Skeletal muscle tissue (tissue), 3 donors: ENCODE measurements at regions not wholly inside any gene's neighbourhood (a gene's known extent, or its start where the extent isn't known, plus 50 kb on each side); places are given as distances from the start of the nearest gene placed in this dataset.
A peak's percentile ranks its signal among the peaks of the same experiment; 100 is the strongest.

Experiments used
- H3K27ac ChIP-seq: one replicate; pipeline ENCODE4 v1.7.0; 2013; ENCODE audit warnings: mild to moderate bottlenecking, low read depth, low read length, inconsistent platforms
- H3K27me3 ChIP-seq, 3 donors: one replicate each; pipeline ENCODE4 v1.7.0; 2013; ENCODE audit warnings: low read length in 3 of 3; ENCODE audit not compliant: control insufficient read depth in 3 of 3, insufficient read depth in 3 of 3
- H3K36me3 ChIP-seq, 3 donors: one replicate each; pipeline ENCODE4 v1.7.0; 2013; ENCODE audit warnings: low read length in 3 of 3; ENCODE audit not compliant: control insufficient read depth in 3 of 3, insufficient read depth in 3 of 3
- H3K4me1 ChIP-seq, 3 donors: one replicate each; pipeline ENCODE4 v1.7.0; 2013; ENCODE audit warnings: low read length in 3 of 3, mild to moderate bottlenecking in 3 of 3; ENCODE audit not compliant: control insufficient read depth in 3 of 3, insufficient read depth in 3 of 3
- H3K4me3 ChIP-seq, 3 donors: one replicate each; pipeline ENCODE4 v1.7.0; 2013; ENCODE audit warnings: low read length in 3 of 3
- H3K9ac ChIP-seq, 3 donors: one replicate each; pipeline ENCODE4 v1.7.0; 2013; ENCODE audit warnings: low read length in 3 of 3, mild to moderate bottlenecking in 3 of 3, moderate library complexity in 2 of 3, low read depth in 1 of 3
- H3K9me3 ChIP-seq, 3 donors: one replicate each; pipeline ENCODE4 v1.7.0; 2013; ENCODE audit warnings: low read length in 3 of 3; ENCODE audit not compliant: control insufficient read depth in 3 of 3
- donor health status: Osteomylitis.

- Histone ChIP-seq H3K27ac (no peak overlapping the region), H3K36me3 (no peaks in the 10 kb centered on the region), H3K4me3 (no peak overlapping the region), H3K27me3 (no peaks in the 10 kb centered on the region), H3K9me3 (no peaks in the 10 kb centered on the region), H3K9ac (no peak overlapping the region), H3K4me1 (no peaks in the 10 kb centered on the region)
These were observed 513.1 kb downstream of the KCNH5 start for GRCh38 chr14:62532181-62532580.

- Histone ChIP-seq H3K9ac (no peak overlapping the region), H3K4me1 (no peaks in the 10 kb centered on the region), H3K36me3 (no peaks in the 10 kb centered on the region), H3K27me3 (no peaks in the 10 kb centered on the region), H3K4me3 (no peak overlapping the region), H3K9me3 (peaks cover 0 to 6% (median 0%) of the 10 kb centered on the region in 3 donors), H3K27ac (no peak overlapping the region)
These were observed 498.3 kb downstream of the KCNH5 start for GRCh38 chr14:62546862-62547474.

GRCh38 chr14:62557416-62557815 is 487.8 kb downstream of the KCNH5 start:
- no peak overlapping the region for H3K9ac ChIP-seq
- H3K27ac ChIP-seq: no peak overlapping the region
- H3K36me3 ChIP-seq: no peaks in the 10 kb centered on the region
- H3K9me3 ChIP-seq: no peaks in the 10 kb centered on the region
- no peaks in the 10 kb centered on the region for H3K4me1 ChIP-seq
- H3K4me3 ChIP-seq: no peak overlapping the region
- H3K27me3 ChIP-seq: no peaks in the 10 kb centered on the region

- Histone ChIP-seq H3K9me3 (no peaks in the 10 kb centered on the region), H3K4me3 (no peak overlapping the region), H3K9ac (no peak overlapping the region), H3K27ac (no peak overlapping the region), H3K36me3 (no peaks in the 10 kb centered on the region), H3K4me1 (no peaks in the 10 kb centered on the region), H3K27me3 (no peaks in the 10 kb centered on the region)
These were observed 486.8 kb downstream of the KCNH5 start for GRCh38 chr14:62558451-62558850.

- no peak overlapping the region for H3K9ac ChIP-seq
- H3K27ac ChIP-seq: no peak overlapping the region
- H3K4me1 ChIP-seq: no peaks in the 10 kb centered on the region
- no peaks in the 10 kb centered on the region for H3K27me3 ChIP-seq
- H3K36me3 ChIP-seq: no peaks in the 10 kb centered on the region
- no peaks in the 10 kb centered on the region for H3K9me3 ChIP-seq
- H3K4me3 ChIP-seq: no peak overlapping the region
These were observed 460.0 kb downstream of the KCNH5 start for GRCh38 chr14:62585247-62585646.

- Histone ChIP-seq H3K9me3 (peaks cover 0 to 2% (median 0%) of the 10 kb centered on the region in 3 donors), H3K4me3 (no peak overlapping the region), H3K36me3 (no peaks in the 10 kb centered on the region), H3K27me3 (no peaks in the 10 kb centered on the region), H3K9ac (no peak overlapping the region), H3K27ac (no peak overlapping the region), H3K4me1 (no peaks in the 10 kb centered on the region)
These were observed 452.4 kb downstream of the KCNH5 start for GRCh38 chr14:62592877-62593276.

GRCh38 chr14:62597143-62597542 is 448.1 kb downstream of the KCNH5 start:
- Histone ChIP-seq H3K9me3 (peaks cover 0 to 2% (median 0%) of the 10 kb centered on the region in 3 donors), H3K36me3 (no peaks in the 10 kb centered on the region), H3K27ac (no peak overlapping the region), H3K9ac (no peak overlapping the region), H3K4me3 (no peak overlapping the region), H3K4me1 (no peaks in the 10 kb centered on the region), H3K27me3 (no peaks in the 10 kb centered on the region)

GRCh38 chr14:62599616-62600385 is 445.5 kb downstream of the KCNH5 start:
- H3K4me3 ChIP-seq: no peak overlapping the region
- H3K9me3 ChIP-seq: peaks cover 0 to 2% (median 0%) of the 10 kb centered on the region in 3 donors
- no peak overlapping the region for H3K9ac ChIP-seq
- no peaks in the 10 kb centered on the region for H3K36me3 ChIP-seq
- no peaks in the 10 kb centered on the region for H3K27me3 ChIP-seq
- peaks cover 0 to 4% (median 3%) of the 10 kb centered on the region in 3 donors for H3K4me1 ChIP-seq
- no peak overlapping the region for H3K27ac ChIP-seq

GRCh38 chr14:62602712-62603111 is 442.5 kb downstream of the KCNH5 start:
- Histone ChIP-seq H3K4me3 (no peak overlapping the region), H3K27ac (no peak overlapping the region), H3K4me1 (peaks cover 0 to 9% (median 5%) of the 10 kb centered on the region in 3 donors), H3K9me3 (no peaks in the 10 kb centered on the region), H3K36me3 (no peaks in the 10 kb centered on the region), H3K27me3 (no peaks in the 10 kb centered on the region), H3K9ac (no peak overlapping the region)

- peaks cover 0 to 9% (median 5%) of the 10 kb centered on the region in 3 donors for H3K4me1 ChIP-seq
- H3K9me3 ChIP-seq: no peaks in the 10 kb centered on the region
- no peak overlapping the region for H3K9ac ChIP-seq
- no peaks in the 10 kb centered on the region for H3K27me3 ChIP-seq
- peak overlapping the region in 1 of 3 donors; percentile 11 for H3K4me3 ChIP-seq
- no peaks in the 10 kb centered on the region for H3K36me3 ChIP-seq
- H3K27ac ChIP-seq: peak overlapping the region; percentile 5
These were observed 440.7 kb downstream of the KCNH5 start for GRCh38 chr14:62604524-62604923.
